Urothelium cell line (cell line): ENCODE measurements at regions not wholly inside any gene's neighbourhood (a gene's known extent, or its start where the extent isn't known, plus 50 kb on each side); places are given as distances from the start of the nearest gene placed in this dataset.

Experiments used
- DNase-seq: peaks from one replicate; pipeline ENCODE4 v3.0.0; 2011; ENCODE audit warnings: low spot score, mixed read lengths
- FAIRE-seq: peaks from 2 replicates; lab custom pipeline; 2011; peaks lifted over from hg19 to GRCh38; lab: Jason Lieb, UNC

DNA sequence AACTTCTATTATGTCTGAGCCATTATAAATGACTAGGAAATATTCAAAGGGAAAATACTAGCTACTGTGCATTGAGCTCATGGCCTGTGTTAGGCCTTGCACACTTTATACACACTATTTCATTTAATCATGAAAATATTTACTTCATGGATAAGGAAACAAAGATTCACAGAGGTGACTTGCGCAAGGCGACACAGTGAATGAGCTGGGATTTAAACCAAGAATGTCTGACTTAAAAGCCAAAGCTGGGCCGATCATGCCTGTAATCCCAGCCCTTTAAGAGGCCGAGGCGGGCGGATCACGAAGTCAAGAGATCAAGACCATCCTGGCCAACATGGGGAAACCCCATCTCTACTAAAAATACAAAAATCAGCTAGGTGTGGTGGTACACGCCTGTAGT lies 231.5 kb downstream of the MIAT start:
- no peak for FAIRE-seq
- DNase-seq: no peak

DNA sequence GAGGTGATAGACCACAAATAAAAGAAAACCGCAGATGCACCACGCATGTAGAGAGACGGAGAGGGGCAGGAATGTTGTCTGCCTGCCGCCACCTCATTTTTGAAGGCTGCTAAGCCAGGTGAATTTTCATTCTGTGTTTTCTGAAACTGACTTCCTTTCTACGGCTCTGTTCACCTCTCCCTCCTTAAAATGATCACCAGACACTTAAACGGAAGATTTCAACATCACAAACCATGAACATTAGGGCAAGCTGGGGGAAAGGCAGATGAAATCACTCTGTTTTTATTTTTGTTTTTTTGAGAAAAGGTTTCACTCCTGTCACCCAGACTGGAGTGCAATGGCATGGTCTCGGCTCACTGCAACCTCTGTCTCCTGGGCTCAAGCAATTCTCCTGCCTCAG lies 232.4 kb downstream of the MIAT start:
- DNase-seq: peak; percentile 58
- no peak for FAIRE-seq

GRCh38 chr22:26890870-26891269 lies 233.5 kb downstream of the MIAT start:
- DNase-seq (no peak), FAIRE-seq (no peak)

DNA sequence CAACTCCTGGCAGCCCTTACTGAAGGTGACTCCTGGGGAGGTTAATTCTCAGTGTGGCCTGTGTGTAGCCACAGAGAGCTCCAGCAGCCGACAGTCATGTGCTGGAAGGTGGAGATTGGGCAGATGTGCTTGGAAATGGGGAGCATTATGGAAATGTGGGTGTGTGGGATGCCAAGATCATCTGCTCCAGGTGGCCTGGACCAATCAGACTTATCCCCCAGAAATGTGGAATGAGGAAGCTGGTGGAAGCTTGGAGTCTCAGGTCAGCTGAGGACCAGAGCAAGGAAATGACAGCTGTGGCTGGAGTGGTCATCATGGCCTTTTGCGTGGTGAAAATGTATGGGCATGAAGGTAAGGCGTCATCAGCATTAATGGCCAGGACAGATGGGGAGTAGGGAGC lies 234.0 kb downstream of the MIAT start:
- DNase-seq (no peak), FAIRE-seq (peak; percentile 99)

- DNase-seq (peak; percentile 75), FAIRE-seq (peak; percentile 99)
These were observed 235.0 kb downstream of the MIAT start for GRCh38 chr22:26892166-26893041.

DNA sequence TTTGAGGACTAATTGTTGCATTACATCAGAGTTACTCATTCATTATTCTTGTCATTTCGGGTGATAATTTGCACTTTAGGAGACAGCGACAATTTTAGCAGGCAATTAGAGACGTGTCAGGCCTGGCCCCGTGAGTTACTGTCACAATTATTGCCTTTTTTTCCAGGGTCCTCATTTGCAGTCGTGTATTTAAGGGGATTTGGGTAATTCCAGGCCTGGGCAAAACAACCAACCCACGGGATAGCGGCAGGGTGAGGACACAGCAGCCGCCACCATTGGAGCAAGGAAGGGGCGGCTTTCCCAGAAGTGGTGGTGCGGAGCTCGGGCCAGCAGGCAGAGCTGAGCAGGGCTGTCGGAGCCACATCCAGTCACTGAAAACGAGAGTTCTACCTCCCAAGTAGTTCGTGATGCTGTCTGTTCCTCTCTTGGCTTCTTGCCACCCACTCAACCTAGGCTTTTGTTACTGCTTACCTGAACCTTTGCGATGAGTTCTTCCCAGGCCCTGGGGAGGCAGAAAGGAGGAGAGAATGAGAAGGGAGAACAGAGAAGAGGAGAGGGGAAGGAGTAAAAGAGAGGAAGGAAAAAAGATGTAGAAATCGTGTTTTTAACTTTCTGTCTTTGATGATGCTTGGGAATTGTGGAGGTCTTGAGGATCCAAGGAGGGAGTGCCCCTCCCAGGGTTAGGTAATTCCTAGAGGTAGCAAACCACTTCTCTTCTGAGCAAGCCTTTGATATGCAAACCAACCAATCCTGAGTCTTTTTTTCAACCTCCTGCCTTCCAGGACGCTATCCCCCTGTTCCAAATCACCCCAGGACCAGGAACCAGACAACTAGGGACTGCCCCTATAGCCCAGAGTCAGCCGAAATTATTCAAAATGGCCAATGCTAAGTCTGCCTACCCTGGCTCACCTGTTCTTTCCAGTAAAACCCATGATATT lies 236.1 kb downstream of the MIAT start:
- DNase-seq (peak; percentile 74), FAIRE-seq (peak; percentile 89)

- FAIRE-seq (no peak), DNase-seq (no peak)
These were observed 237.0 kb downstream of the MIAT start for GRCh38 chr22:26894362-26894761.

- DNase-seq (peak; percentile 96), FAIRE-seq (peak; percentile 97)
These were observed 237.5 kb downstream of the MIAT start for GRCh38 chr22:26894766-26895485.

GRCh38 chr22:26897384-26897783 lies 240.0 kb downstream of the MIAT start:
- DNase-seq (no peak), FAIRE-seq (peak; percentile 98)

DNA sequence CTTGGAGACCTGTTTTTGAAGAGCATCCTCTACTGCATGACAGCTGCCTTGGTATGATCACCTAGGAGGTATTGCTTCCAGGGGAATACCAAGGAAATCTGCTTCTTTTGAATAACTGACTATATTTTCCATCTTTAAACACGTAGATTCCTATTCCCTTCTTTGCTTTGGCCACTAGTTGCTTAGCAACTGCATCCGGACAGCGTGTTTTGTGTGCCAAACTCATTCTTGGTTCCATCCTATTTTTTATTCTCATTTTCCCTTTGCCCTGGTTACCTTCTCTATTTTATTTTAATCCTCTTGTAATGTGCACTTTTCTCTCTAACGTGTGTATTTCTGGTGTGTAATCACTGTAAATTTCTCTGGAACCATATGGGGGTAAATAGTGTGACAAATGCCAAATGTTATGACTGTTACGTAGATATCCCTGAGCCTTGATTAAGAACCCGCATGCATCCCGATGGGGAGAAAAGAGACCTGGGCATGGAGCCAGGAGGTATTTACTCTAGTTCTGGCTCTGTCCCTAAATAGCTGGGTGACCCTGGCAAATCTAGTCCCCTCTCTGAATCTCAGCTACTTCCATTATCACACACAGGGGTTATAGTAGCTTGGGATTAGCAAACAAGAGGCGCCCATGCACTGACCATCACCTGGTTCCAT lies 241.7 kb downstream of the MIAT start:
- DNase-seq (no peak), FAIRE-seq (no peak)

DNA sequence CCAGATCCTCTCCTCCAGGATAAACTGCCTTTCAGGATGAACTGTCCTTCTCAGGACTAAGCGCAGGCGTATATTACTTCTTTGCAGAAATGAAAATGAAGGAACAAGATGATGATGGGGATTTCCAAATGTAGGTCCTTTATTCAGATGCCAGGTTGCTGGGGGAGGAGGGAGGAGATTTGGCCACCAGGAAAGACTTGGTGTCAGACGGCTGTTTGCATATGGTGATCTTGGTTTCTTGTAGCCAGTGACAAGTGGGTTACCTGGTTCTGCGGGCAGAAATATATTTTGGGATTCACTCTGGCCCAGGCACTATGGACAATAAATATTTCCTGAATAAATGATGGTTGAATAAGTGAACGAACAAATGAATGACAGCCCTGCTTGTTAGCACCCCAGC lies 243.4 kb downstream of the MIAT start:
- no peak for FAIRE-seq

DNA sequence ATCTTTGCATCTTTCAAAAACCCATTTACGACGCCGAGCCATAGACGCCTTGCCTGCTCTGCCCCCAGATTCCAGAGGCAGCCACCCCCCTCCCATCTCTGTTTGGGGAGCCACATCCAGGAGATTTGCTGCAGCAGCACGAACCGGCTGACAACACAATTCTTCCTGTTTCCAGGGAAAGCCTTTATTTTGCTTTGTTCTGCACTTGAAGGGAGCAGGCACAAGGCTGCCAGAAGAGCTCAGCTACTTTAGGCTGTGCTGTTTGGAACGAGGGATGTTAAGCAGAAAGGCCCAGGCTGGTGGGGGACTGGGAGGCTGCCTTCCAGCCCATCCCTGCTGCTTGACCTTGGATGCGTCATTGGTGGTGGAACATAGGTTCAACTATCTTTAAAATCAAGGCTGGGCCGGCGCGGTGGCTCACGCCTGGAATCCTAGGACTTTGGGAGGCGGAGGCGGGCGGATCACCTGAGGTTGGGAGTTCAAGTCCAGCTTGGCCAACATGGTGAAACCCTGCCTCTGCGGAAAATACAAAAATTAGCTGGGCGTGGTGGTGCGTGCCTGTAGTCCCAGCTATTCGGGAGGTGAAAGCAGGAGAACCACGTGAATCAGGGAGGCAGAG lies 243.9 kb downstream of the MIAT start:
- DNase-seq: no peak
- FAIRE-seq: peak; percentile 95

More for the DNA sequence above, 243.4 kb downstream of the MIAT start:
- no peak for DNase-seq

DNA sequence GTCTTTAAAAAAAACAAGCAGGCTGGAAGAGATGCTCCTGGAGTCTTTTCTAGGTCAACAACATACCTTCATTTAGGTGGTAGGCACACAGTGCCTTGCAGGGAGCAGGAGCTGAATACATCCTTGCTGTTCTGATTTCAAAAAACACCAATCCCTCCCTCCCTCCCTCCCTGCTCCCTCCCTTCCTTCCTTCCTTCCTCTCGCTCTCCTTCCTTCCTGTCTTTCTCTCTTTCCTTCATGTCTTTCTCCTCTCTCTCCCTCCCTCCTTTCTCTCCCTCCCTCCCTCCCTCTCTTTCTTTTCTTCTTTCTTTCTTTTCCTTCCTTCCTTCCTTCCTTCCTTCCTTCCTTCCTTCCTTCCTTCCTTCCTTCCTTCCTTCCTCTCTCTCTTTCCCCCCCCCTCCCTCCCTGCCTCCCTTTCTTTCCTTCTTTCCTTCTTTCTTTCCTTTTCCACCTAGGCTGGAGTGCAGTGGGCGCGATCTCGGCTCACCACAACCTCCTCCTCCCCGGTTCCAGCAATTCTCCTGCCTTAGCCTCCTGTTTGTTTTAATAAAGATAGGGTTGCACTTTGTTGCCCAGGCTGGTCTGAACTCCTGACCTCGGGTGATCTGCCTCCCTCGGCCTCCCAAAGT lies 245.1 kb downstream of the MIAT start:
- FAIRE-seq (no peak), DNase-seq (no peak)

DNA sequence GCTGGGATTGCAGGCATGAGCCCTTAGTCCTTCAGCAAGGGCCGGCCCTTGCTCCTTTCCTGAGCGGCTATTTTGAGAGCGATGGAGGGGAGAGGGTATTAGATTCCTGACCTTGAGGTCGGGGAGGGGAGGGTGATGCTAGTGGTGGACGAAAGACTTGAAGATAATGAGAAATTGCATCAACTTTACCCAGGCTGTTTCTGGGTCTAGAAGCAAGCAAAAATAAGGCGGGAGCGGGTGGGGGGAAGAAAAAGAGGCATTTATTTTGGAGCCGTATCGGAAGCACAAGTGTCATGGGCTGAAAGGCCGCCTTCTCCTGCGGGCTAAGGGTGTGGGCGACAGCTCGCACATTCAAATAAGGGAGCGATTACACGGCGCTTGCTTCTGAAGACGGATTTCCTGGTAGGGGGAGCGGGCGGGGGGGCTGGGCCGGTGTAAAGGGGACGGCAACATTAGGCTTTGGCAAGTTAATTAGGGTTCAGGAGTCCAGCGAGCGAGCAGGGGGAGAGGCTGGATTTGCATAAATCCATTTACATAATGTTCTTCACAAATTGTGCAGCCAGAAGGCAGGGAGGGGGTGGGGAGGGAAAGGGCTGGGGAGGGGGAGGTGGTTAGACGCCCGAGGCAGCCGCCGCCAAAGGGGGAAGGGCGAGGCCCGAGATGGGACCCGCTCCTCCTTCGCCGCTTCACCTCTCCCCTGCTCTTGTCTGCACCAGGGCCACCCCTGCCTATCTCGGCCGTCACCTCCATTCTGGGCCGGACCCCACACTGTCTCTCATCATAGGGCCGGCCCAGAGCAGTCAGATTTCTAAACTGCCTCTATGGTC lies 245.9 kb downstream of the MIAT start:
- FAIRE-seq (peak; percentile 93), DNase-seq (no peak)

- no peak for FAIRE-seq
- peak; percentile 63 for DNase-seq
These were observed 247.1 kb downstream of the MIAT start for GRCh38 chr22:26904483-26904882.

GRCh38 chr22:26905076-26905475 lies 247.7 kb downstream of the MIAT start:
- FAIRE-seq (no peak), DNase-seq (no peak)

GRCh38 chr22:26905640-26906039 lies 248.3 kb downstream of the MIAT start:
- FAIRE-seq (no peak), DNase-seq (no peak)

DNA sequence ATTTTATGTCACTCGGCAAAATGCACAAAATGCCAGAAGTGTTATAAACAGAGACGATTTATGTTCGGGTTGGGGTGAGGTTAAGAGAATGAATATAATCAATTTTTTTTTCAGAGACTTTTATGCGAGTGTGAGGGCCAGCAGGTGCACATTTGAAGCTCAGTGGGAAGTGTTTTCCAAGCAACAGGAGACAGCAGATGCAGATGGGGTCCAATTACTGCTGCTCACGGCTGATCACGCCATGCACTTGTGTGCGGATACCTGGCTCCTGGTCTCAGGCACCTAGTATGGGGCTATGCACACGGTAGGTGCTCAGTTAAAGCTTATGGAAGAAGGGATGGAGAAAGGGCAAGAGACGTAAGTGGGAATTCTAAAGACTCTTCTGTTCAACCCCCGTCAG lies 249.1 kb downstream of the MIAT start:
- FAIRE-seq (no peak), DNase-seq (no peak)

GRCh38 chr22:26907366-26907765 lies 250.0 kb downstream of the MIAT start:
- DNase-seq (no peak), FAIRE-seq (peak; percentile 37)
